GM21576 (cell line): ENCODE measurements at regions not wholly inside any gene's neighbourhood (a gene's known extent, or its start where the extent isn't known, plus 50 kb on each side); places are given as distances from the start of the nearest gene placed in this dataset.

ENCODE experiments used
- ATAC-seq: cut with Tn5 transposase; IDR thresholded peaks from one replicate; pipeline ENCODE4 v1.9.1; 2021; ENCODE audit warnings: mild to moderate bottlenecking, moderate library complexity; ENCODE audit not compliant: unreplicated experiment

- no peak for ATAC-seq
Observed at GRCh38 chr13:58869566-58869965, 1238.0 kb downstream of the PCDH17 start.

DNA sequence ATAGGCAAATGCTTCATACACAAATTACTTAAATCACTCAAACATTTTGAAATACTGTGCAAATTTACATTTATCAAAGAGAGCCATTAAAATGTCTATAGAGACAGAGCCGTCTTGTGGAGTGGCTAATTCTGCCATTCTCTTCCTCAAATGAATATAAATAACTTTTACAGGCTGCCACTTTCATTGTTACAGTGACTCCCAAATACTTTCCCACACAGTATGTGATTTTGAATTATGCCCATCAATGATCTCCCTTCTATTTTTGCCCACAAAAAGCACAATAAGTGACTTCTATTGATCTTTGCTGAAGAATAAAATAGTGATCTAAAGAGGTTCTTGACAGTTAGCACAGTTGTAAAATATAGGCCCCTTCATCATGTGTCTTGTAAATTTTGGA lies 1244.9 kb downstream of the PCDH17 start:
- ATAC-seq, result no peak

DNA sequence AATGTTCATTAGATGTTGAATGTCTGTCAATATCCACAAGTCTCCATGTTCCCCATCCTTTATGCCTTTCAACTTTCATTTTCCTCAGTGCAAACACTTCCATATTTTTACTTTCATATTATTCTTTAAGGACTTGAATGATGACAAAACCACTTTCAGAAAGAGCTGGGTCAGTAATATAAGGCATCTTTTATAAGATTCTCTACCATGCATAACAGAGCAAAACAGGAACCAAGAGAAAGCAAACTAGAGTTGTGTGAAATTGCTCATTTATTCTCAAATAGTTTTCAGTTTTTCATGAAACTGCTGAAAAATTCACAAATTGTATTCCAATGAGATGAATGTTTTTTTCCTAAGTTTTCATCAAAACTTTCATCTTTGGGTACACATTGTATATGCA lies 1247.6 kb downstream of the PCDH17 start:
- no peak for ATAC-seq

DNA sequence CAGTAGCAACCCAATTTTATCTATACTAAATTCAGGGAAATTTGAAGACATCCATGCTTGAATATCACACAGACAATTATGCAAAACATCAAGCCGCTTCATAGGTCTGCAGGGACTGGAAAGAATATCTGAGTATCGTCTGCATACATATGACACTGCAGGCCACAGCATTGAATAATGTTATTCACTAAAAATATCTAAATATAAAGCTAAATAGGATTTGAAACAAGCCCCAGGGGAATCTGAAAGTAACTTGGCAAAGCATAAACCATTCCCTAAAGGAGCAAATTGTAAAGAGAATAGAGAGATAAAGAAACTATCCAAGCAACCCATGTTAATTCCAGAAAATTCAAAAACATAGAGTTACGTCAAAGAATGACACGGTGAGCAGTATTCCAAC lies 1251.0 kb downstream of the PCDH17 start:
- no peak for ATAC-seq

GRCh38 chr13:58883405-58883804 lies 1251.9 kb downstream of the PCDH17 start:
- no peak for ATAC-seq

DNA sequence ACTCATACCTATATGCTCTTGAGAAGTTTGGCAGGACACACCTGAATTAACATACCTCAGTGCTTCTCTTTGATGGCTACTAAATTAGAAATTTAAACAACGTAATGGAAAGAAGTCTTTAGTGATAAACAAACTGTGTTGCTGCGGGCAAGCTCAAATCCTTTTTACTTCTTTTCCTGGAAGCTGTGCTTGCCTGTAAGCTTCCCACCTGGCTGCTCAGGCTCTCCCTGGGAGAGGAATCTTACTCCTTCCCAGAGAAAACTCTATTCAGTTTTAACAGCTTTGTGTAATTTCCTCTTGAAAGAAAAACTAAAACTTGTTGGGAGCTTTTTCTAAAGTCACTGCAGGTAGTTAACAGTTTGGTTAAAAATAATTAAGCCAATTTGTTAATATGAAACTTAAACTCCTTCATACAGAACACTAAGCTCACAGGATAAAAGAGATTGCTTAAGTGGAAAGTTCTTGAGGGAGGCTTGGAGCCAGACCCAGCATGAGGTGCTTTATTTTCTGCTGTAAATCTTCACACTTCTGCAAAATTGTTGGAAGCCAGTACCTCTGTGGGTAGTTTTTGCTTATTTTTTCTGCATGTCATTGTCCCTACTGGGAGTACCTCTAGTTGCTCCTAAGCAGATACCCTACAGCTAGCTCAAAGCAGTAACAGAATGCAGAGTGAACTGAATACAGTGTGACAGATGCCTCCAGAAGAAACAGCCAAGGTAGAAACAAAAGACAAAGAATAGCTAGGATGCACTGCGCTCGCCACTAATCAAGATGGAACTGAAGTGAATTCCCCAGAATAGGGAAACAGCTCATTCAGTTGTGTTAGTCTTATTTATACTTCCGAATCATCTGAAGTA lies 1253.0 kb downstream of the PCDH17 start:
- ATAC-seq, result no peak

- ATAC-seq, result no peak
Observed at GRCh38 chr13:58889474-58889873, 1257.9 kb downstream of the PCDH17 start.

GRCh38 chr13:58893396-58893795 lies 1261.9 kb downstream of the PCDH17 start:
- ATAC-seq, result no peak

GRCh38 chr13:58906329-58907007 lies 1257.3 kb downstream of the DIAPH3 start:
- ATAC-seq, result no peak

GRCh38 chr13:58907347-58907746 lies 1256.4 kb downstream of the DIAPH3 start:
- no peak for ATAC-seq

DNA sequence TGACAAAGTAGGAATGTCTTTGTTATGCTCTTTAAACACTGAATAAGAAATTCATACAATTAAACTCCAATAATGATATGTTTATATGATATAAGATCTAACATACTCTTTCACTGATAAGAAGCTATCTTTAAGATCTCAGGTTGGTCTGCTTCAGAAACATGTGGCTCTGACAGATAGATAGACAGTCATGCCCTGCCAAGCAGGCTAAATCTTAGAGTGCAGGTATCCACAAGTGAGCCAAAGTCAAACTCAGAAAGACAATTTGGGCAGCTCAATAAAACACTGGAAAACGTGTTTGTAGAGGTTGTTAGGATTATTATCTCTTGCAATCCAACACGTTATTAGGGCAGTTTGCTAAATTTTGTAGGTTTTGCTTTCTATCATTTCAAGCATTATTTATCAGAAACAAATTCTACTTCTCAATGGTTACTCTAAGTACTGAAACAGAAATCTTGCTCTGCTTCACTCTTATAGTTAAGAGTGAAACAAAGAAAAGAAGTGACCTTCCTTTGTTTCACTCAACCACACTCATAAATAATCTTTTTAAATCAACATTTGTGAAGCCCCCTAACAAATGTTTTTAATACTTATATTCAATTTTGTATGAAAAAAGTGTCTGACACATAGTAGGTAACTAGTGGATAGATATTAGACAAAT lies 1255.6 kb downstream of the DIAPH3 start:
- no peak for ATAC-seq

GRCh38 chr13:58919551-58919950 lies 1244.2 kb downstream of the DIAPH3 start:
- ATAC-seq, result no peak

DNA sequence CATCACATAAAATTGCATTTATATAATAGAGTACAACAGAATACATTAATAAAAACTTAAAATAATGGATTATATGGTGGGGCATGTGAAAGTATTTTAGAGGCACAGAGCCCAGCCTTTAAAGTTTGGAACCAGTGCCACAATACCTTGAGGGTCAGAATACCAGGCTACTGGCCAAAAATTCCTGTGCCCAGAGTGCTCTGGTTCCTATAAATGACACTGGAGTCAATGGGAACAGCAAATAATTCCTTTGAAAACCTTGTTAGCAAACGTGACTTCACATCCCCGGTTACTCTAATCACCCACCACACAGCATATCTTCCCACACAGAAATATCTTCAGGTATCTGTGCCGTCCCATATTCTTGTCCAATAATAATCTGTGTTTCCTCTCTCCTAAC lies 1242.6 kb downstream of the DIAPH3 start:
- no peak for ATAC-seq

DNA sequence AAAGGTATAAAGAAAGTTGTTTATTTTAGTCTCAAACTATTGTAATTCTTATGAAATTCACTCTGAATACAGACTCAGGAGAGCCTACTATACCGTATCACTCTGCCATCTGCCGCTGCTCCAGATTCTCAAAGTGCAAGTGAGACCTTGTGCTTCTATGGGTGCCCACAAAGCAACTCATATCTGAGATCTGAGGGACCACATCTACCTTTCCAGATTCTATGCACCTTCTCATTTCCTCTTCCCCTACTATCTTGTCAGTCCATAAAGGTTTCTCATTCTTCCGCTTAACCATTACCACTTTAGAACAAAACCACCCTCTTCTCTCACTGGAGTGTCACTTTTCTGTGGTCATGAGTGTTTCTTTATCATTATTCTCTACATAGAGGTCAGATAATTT lies 1236.9 kb downstream of the DIAPH3 start:
- no peak for ATAC-seq

GRCh38 chr13:58933475-58933874 lies 1230.3 kb downstream of the DIAPH3 start:
- no peak for ATAC-seq

GRCh38 chr13:58935689-58936088 lies 1228.0 kb downstream of the DIAPH3 start:
- ATAC-seq, result no peak

- ATAC-seq, result no peak
Observed at GRCh38 chr13:58946274-58946673, 1217.5 kb downstream of the DIAPH3 start.

GRCh38 chr13:58949646-58950045 lies 1214.1 kb downstream of the DIAPH3 start:
- no peak for ATAC-seq

GRCh38 chr13:58950911-58951310 lies 1212.8 kb downstream of the DIAPH3 start:
- no peak for ATAC-seq

GRCh38 chr13:58953638-58954037 lies 1210.1 kb downstream of the DIAPH3 start:
- peak; percentile 89 for ATAC-seq

- ATAC-seq, result no peak
Observed at GRCh38 chr13:58955546-58956385, 1208.0 kb downstream of the DIAPH3 start.
